ENCODE measurements at regions not wholly inside any gene's neighbourhood (a gene's known extent, or its start where the extent isn't known, plus 50 kb on each side); places are given as distances from the start of the nearest gene placed in this dataset.

- TF ChIP-seq GLIS3 (CRISPR knock-in tag; IDR thresholded peaks at IDR 0.05) (no peak), ESRRG (CRISPR knock-in tag; IDR thresholded peaks at IDR 0.05) (no peak), BACH2 (CRISPR knock-in tag; IDR thresholded peaks at IDR 0.05; ENCODE audit: borderline replicate concordance) (no peak), ARNTL (CRISPR knock-in tag; IDR thresholded peaks at IDR 0.05; ENCODE audit: borderline replicate concordance, low read depth) (no peak), SNAI2 (CRISPR knock-in tag; IDR thresholded peaks at IDR 0.05) (no peak), TCF4 (CRISPR knock-in tag; IDR thresholded peaks at IDR 0.05; ENCODE audit: borderline replicate concordance) (no peak), ZNF565 (CRISPR knock-in tag; conservative IDR thresholded peaks at IDR 0.05; ENCODE audit: low read depth) (no peak), ZNF8 (CRISPR knock-in tag; IDR thresholded peaks at IDR 0.05) (no peak), OSR1 (CRISPR knock-in tag; IDR thresholded peaks at IDR 0.05) (no peak), ZC3H10 (CRISPR knock-in tag; IDR thresholded peaks at IDR 0.05) (no peak), ZNF70 (CRISPR knock-in tag; IDR thresholded peaks at IDR 0.05) (no peak)
- ATAC-seq = no peak
Observed at GRCh38 chr7:119382726-119383125, 890.2 kb upstream of the KCND2 start.

GRCh38 chr7:119395024-119395423 lies 878.0 kb upstream of the KCND2 start:
- no peak for ATAC-seq
- TF ChIP-seq GLIS3 (CRISPR knock-in tag; IDR thresholded peaks at IDR 0.05) (no peak), RARB (CRISPR knock-in tag; IDR thresholded peaks at IDR 0.05) (no peak), ARNTL (CRISPR knock-in tag; IDR thresholded peaks at IDR 0.05; ENCODE audit: borderline replicate concordance, low read depth) (no peak), TSHZ2 (CRISPR knock-in tag; IDR thresholded peaks at IDR 0.05) (no peak), ZC3H10 (CRISPR knock-in tag; IDR thresholded peaks at IDR 0.05) (no peak), PPARA (CRISPR knock-in tag; IDR thresholded peaks at IDR 0.05; ENCODE audit: borderline replicate concordance) (no peak), OSR1 (CRISPR knock-in tag; IDR thresholded peaks at IDR 0.05) (no peak), ESRRG (CRISPR knock-in tag; IDR thresholded peaks at IDR 0.05) (no peak), TCF4 (CRISPR knock-in tag; IDR thresholded peaks at IDR 0.05; ENCODE audit: borderline replicate concordance) (no peak), PATZ1 (CRISPR knock-in tag; IDR thresholded peaks at IDR 0.05; ENCODE audit: borderline replicate concordance) (no peak), CSDC2 (CRISPR knock-in tag; IDR thresholded peaks at IDR 0.05) (no peak), ISL1 (CRISPR knock-in tag; IDR thresholded peaks at IDR 0.05) (no peak), BACH2 (CRISPR knock-in tag; IDR thresholded peaks at IDR 0.05; ENCODE audit: borderline replicate concordance) (no peak), ZNF565 (CRISPR knock-in tag; conservative IDR thresholded peaks at IDR 0.05; ENCODE audit: low read depth) (no peak), ZFP30 (CRISPR knock-in tag; IDR thresholded peaks at IDR 0.05) (no peak), POU6F1 (CRISPR knock-in tag; IDR thresholded peaks at IDR 0.05; ENCODE audit: borderline replicate concordance, low read depth) (no peak), SNAI2 (CRISPR knock-in tag; IDR thresholded peaks at IDR 0.05) (no peak), TOX (CRISPR knock-in tag; IDR thresholded peaks at IDR 0.05; ENCODE audit: borderline replicate concordance) (no peak)

GRCh38 chr7:119397156-119397555 lies 875.8 kb upstream of the KCND2 start:
- ATAC-seq = no peak
- TF ChIP-seq CSRNP3 (CRISPR knock-in tag; IDR thresholded peaks at IDR 0.05) (no peak), PPARA (CRISPR knock-in tag; IDR thresholded peaks at IDR 0.05; ENCODE audit: borderline replicate concordance) (no peak), ZFP30 (CRISPR knock-in tag; IDR thresholded peaks at IDR 0.05) (no peak), ZNF8 (CRISPR knock-in tag; IDR thresholded peaks at IDR 0.05) (no peak), ZNF70 (CRISPR knock-in tag; IDR thresholded peaks at IDR 0.05) (no peak), TCF4 (CRISPR knock-in tag; IDR thresholded peaks at IDR 0.05; ENCODE audit: borderline replicate concordance) (no peak), POU6F1 (CRISPR knock-in tag; IDR thresholded peaks at IDR 0.05; ENCODE audit: borderline replicate concordance, low read depth) (no peak), BACH2 (CRISPR knock-in tag; IDR thresholded peaks at IDR 0.05; ENCODE audit: borderline replicate concordance) (no peak), ARNTL (CRISPR knock-in tag; IDR thresholded peaks at IDR 0.05; ENCODE audit: borderline replicate concordance, low read depth) (no peak)

All from SK-N-SH treated with all-trans-retinoic acid at 6 μM for 48 hours (cell line).